Lower leg skin (tissue), 3 donors: ENCODE measurements at regions not wholly inside any gene's neighbourhood (a gene's known extent, or its start where the extent isn't known, plus 50 kb on each side); places are given as distances from the start of the nearest gene placed in this dataset.

Experiments
- CTCF ChIP-seq, 3 donors: fragments of 450-650 bp; IDR thresholded peaks; one replicate each; pipeline ENCODE4 v1.5.1; 2016; ENCODE audit warnings: antibody characterized with exemption in 3 of 3, mild to moderate bottlenecking in 3 of 3, moderate library complexity in 2 of 3
- POLR2A ChIP-seq, 2 donors: fragments of 450-650 bp; IDR thresholded peaks; one replicate each; pipeline ENCODE4 v1.6.1; 2016 to 2017; ENCODE audit warnings: antibody characterized with exemption in 2 of 2, mild to moderate bottlenecking in 1 of 2, moderate library complexity in 1 of 2

- no peak for TF ChIP-seq POLR2A (IDR thresholded peaks at IDR 0.05)
- TF ChIP-seq CTCF (IDR thresholded peaks at IDR 0.05): no peak
Measured at GRCh38 chr3:104911376-104911775, 455.3 kb upstream of the ALCAM start.
